PFSK-1 (cell line): ENCODE measurements at regions not wholly inside any gene's neighbourhood (a gene's known extent, or its start where the extent isn't known, plus 50 kb on each side); places are given as distances from the start of the nearest gene placed in this dataset.

Experiments used
- FOXP2 ChIP-seq: optimal IDR thresholded peaks from 2 replicates; pipeline ENCODE3; 2011; ENCODE audit warnings: borderline replicate concordance, control low read depth, inconsistent platforms; ENCODE audit not compliant: insufficient read depth; ENCODE audit errors: extremely low read length, extremely low read depth
- POLR2AphosphoS5 ChIP-seq: IDR thresholded peaks from 2 replicates; pipeline ENCODE4 v1.6.1; 2012; ENCODE audit warnings: low read depth, mild to moderate bottlenecking, control low read depth, low read length, moderate library complexity
- REST ChIP-seq, 2 experiments: IDR thresholded peaks; 2 replicates each; pipeline versions ENCODE4 v1.6.1 to v1.8.0; 2011 to 2012; ENCODE audit warnings: low read depth in 2 of 2, low read length in 2 of 2, control low read depth in 1 of 2, inconsistent platforms in 1 of 2, mild to moderate bottlenecking in 1 of 2, moderate library complexity in 1 of 2; ENCODE audit not compliant: insufficient read depth in 1 of 2
- SIN3A ChIP-seq: IDR thresholded peaks from 2 replicates; pipeline ENCODE4 v1.6.1; 2012; ENCODE audit warnings: mild to moderate bottlenecking, low read length, moderate library complexity, borderline replicate concordance; ENCODE audit not compliant: insufficient read depth
- TAF1 ChIP-seq: IDR thresholded peaks from 2 replicates; pipeline ENCODE4 v1.6.1; 2012; ENCODE audit warnings: low read length, control low read depth, borderline replicate concordance; ENCODE audit not compliant: insufficient read depth

GRCh38 chr22:22830957-22831688, 56.5 kb upstream of the IGLL5 start:
- TF ChIP-seq POLR2AphosphoS5 = no peak
- no peak for TF ChIP-seq SIN3A
- TF ChIP-seq FOXP2 = no peak
- TF ChIP-seq TAF1 = no peak
- TF ChIP-seq REST (IDR thresholded peaks at IDR 0.05; ENCODE audit: insufficient read depth in 1 of 2, low read depth in 2 of 2, low read length in 2 of 2) = no peak
